ENCODE measurements at regions not wholly inside any gene's neighbourhood (a gene's known extent, or its start where the extent isn't known, plus 50 kb on each side); places are given as distances from the start of the nearest gene placed in this dataset.

- TF ChIP-seq CTCF (conservative IDR thresholded peaks at IDR 0.05; ENCODE audit: low read length) (no peak), EZH2phosphoT487 (IDR thresholded peaks at IDR 0.05; ENCODE audit: borderline replicate concordance, low read depth, low read length) (no peak)
Observed at GRCh38 chr3:26838026-26838425, 215.5 kb downstream of the LRRC3B start.

All from OCI-LY7 (cell line).